ENCODE measurements at regions not wholly inside any gene's neighbourhood (a gene's known extent, or its start where the extent isn't known, plus 50 kb on each side); places are given as distances from the start of the nearest gene placed in this dataset.

DNA sequence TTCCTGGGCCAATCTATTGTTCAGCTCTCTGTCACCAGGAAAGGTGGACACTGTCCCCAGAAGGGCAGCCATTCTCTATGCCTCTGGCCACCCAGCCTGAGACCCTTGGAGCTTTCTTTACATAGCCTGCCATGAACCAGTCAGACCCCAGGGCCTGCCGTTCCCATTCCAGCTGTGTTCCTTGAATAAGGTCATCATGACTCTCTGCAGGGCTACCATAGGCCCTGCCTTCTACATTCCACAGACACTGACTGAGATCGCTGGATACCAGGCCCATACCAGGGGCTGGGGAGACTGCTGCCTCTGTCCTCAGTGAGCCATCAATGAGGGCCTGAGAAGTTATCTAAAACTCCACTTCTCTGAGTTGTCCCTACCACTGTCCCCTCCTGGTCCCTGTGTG, 75.5 kb downstream of the SYNE3 start:
- DNase-seq, result no peak

DNA sequence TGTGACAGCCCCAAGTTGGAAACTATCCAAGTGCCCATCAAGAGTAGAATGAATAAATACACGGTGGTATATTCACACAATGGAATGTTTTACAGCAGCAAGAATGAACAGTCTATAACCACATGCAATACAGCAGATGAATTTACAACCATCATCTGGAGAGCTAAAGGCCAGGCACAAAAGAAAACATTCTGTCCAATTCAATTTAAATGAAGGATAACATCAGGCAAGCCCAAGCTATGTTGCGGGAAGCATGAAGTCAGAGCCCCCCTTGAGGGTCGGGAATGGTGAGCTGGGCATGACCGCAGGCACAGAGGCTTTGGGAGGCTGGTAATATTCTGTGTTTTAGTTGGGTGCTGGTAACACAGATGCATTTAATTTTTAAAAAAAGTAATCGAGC, 76.0 kb downstream of the SYNE3 start:
- DNase-seq, result no peak

DNA sequence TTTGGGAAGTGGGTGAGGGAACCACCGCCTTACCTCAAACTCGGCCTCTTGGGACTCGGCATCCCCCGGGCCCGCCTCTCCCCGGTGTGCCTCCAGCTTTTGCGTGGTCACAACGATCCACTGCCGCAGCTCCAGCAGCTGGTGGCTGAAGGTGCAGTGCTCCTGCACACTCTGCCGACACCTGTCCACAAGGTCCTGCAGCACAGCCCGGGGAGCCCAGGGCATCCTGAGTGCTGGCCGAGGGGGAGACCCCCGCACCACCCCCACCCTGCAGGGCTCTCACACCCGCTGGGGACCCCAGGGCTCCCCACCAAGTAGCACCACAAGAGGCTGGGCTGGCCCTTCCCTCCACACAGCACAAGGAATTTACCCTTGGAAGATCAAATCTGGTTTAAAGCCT, 76.6 kb downstream of the SYNE3 start:
- no peak for DNase-seq

DNA sequence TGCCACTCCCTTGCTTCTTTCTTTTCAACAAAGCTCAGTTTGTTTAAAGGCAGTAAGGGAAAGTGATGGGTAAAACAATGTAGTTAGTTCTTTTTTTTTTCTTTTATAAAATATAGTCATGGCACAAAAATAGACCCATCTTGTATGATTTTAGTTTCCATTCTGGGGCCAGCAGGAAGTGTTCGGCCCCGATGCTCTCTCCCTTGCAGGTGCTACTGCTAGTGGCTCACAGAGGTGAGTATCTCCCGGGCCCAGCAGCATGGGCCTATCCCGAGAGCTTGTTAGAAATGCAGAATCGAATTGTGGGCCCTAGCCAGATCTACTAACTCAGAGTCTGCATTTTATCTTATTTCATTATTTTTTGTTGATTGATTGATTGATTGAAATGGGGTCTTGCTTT, 78.7 kb downstream of the SYNE3 start:
- no peak for DNase-seq

DNA sequence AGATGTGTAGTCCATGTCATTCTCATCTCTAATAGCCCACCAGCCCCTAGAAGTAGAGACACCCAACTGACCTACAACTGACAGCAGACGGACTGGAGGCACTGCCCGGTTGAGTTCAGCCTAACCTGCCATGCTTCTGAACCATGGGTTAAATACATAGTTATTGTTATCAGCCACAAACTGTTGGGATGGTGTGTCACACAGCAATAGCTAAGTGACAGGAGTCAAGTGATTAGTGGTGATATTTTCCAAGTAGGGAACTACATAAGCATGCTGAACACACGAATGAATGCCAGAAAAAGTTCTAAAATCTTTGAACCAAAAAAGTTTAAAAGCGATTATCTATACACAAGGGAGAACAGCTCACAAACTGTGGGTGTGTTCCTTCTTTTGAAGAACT, 80.1 kb downstream of the SYNE3 start:
- no peak for DNase-seq

DNA sequence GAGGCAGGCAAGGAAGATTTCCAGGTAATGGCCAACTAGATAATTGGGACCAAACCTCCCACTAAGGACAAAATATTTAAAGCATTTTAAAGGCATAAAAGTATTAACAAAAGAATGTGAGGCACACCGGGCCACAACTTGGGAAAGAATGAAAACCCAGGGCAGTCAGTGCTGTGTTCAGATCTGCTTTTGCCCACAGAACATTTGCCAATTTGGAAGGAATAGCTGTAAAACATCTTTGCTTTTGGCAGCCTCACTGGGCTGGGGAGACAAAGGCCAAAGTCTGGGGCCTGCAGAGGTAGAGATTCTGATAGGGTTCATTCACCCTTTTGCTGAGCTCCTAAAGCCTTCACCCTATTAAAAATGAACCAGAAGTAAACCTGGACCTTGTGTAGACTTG, 82.3 kb downstream of the SYNE3 start:
- no peak for DNase-seq

DNA sequence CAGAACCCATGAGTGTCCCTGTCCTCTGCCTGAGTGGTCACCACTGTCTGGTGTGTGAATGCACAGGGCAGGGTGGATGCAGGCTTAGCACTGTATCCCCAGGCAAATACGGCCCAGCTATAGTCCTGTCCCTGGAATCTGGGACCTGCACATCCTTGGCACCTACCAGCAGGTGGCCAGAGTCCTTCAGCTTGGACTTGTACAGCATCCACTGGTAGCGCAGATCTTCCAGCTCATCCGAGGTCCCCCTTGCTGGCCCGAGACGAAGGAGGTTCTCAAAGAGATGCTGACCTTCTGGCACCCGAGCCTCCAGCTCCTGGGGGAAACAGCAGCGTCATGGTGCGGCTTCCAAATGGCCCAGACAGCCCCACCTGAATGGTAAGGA, 83.4 kb downstream of the SYNE3 start:
- DNase-seq, result no peak

DNA sequence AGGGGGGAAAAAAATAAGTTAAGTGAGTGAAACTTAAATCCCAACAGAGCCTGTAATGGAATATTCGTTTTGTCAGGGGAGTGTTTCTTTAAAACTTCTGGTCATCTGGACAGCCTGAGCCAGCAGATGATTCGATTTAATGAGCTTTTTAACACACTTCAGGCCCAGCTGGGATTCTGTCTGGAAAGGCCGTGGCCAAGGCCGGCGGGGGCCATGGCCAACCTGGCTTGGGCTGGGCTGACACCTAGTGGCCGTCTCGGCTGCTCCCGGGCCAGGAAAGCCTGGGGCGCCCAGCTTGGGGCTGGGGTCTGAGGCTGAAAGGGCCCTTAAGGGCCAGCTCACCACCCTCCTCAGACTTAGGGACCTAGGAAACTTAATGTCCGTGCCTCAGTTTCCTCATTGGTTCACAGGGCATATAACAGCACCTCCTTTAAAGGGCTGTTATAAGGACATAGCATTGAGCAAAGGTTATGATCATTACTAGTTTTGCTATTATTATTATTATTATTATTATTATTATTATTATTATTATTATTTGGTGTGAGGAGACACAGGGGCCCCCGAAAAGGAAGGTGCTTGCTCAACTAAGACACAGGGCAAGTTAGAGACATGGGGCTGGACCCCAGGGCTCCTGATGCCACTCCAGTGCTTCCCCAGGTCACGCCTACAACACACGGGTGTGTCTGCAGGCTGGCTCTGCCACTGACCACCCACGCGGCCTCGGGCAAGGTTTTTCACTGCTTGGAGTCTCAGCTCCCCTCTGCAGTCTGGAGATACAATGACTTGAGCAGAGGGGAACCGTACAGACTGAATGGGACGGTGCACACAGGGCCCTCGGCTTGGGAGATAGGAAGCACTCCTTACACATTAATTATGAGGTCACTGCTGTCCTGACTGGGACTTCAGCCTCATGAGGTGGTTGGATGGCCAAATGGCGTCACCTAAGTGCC, 84.0 kb downstream of the SYNE3 start:
- no peak for DNase-seq

DNA sequence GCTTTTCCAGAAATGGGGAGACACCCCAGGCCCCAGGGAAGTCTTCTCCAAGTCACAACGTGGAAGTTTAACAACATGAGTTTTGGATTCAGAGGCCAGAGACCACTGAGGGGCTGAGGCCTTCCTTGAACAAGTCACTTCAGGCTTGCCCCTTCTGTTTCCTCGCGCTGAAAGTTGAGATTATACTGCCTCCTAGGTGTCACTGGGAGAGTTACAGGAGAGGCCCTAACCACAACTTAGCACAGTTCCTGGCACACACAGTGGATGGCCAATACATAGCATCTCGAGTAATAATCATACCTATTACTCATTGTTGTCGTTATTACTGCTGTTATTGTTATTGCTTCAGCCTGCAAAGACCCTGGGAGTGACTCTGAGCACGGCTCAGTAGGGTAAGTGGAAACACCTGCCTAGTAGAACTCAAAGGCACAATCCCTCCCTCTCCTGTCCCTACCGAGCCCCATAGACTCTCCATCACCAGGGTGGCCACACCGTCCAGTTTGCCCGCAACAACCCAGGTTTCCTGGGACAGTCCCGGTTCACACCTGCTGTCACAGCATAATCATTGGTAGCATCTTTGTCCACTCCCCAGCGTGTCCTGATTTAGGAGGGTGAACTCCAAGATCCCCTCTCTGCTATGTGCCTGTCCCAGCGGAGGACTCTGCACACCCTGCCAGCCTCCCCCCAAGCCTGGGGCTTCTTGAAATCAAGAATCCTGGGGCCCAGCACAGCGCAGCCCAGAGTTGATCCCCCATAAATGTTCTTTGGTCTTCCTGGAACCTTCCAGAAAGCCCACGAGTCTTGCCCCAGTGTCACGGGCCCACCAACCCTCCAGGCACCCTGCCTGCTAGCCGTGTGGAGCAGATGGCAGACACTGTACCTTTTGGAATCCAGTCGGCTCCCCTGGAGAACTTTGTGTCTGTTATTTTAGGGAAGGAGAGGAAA, 85.0 kb downstream of the SYNE3 start:
- peak; percentile 41 for DNase-seq

DNA sequence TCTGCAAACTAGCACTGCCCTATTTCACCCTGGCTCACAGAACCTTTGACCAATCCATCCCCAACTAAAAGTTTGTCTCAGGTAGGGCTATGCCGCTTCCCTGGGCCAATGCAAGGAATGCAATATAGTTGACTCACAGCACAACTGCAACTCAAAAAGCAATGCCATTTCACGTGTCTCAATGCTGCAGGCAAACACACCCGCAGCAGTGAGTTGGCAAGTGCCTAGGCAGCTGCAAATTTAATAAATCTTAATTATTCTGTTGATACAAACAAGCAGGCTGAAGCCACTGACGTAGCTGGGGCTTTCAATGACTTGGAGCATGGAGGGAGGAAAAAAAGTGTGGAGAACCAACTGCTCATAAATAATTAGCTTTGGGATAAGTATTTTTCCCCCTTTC, 87.9 kb downstream of the SYNE3 start:
- no peak for DNase-seq

DNA sequence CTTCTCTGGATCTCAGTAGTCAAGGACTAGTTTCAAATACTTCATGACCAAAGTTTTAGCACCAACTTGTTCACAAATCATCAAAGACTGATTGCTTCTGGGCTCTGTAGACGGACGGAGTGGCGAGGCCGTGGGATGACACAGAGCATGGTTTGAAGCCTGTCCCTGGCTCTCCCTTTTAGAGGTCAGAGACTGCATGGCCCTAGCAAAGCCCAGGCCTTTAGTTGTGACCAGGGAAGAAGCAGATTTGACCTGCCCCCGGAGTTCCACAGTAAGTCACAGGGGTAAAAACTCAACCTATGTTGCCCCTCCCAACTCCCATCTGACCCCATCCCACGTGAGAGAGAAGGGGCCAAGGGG, 90.4 kb downstream of the SYNE3 start:
- DNase-seq, result no peak

DNA sequence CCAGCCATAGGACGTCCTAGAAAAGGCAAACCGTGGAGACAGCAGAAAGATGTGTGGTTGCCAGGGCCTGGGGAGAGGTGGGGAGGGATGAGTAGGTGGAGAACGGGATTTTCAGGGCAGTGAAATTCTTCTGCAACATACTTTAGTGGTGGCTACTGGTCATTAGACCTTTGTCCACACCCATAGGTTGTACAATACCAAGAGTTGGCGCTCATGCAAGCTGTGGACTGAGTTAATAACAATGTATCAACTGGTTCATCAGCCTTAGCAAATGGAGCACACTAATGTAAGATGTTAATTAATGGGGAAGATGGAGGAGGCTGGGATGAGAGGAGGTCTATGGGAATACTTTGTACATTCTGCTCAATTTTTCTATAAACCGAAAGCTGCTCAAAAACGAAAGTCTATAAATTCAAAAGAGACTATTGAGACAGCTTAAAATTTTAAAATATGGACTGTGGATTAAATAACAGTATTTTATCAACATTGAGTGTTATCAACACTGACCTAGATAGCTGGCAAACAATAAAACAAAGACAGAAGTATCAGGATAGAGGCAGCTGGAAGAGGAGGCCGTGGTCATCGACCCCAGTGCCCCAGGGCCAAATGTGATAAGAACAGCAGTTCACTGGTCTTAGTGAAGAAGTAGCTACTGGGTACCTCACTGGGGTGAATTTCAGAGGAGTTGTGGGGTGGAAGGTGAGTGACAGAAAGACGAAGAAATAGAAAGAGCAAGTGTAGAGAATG, 90.9 kb downstream of the SYNE3 start:
- DNase-seq, result no peak

DNA sequence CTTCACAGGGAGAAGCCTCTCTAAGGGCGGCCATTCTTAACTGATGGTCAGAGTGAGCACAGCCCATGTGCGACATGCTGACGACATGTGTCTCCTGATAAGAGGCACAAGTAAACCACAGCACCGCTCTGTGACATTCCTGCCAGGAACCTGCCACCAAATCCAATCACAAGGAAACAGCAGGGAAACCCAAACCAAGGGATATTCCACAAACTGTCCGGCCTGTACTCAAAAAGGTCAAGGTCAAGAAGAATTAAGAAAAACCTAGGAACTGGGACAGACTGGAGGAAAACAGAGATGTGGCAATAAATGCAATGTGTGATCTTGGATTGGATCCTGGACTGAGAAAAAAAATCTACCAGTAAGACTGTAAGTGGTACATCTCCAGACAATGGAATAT, 91.9 kb downstream of the SYNE3 start:
- DNase-seq, result no peak

DNA sequence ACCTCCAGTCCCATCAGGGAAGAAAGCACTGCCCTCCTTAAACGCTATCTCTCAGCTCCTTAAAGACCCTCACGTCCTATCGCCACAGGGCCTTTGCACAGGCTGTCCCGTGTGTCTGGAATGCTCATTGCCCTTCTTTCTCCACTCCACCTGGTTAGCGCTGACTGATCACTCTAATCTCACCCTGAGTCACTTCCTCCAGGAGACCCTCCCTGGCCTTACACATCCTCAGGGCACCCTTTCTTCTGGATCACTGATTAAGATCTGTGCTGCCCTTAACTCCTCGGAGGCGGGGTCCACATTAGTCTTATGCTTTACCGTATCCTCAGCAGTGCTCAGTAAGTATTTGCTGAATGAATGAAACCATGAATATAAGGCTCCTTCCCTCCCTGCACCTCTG, 94.7 kb downstream of the SYNE3 start:
- no peak for DNase-seq

DNA sequence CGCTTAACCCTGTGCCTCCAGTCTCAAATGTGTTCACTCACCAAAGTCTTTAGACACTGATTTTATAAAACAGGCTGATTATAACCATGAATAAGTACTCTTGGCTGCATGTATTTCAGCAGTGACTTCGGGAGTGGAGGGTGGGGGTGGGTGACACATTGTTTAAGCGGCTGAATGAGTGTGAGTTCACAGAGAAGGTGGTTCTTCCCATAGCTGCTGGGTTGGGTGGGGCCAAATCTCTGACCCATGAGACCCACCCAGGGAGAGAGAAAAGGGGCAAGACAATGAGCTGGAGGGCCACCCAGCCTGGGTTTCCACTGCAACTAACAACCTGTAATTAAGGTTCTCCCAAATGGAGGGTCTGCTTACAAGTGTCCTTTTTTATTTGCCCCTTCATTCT, 96.4 kb downstream of the SYNE3 start:
- no peak for DNase-seq

DNA sequence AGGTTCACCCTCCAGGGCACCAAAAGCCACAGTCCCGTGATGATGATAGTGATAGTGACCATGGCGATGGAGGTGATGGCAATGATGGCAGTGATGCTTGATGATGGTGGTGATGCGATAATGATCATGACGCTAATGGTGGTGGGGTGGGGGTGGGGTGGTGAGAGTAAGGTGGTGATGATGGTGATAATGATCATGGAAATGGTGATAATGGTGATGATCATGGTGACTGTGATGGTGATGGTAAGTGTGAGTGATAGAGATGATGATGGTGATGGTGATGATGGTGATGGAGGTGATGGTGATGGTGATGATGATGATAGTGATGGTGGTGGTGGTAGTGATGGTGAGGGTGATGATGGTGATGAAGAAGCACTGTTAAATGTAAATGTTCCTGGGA, 96.9 kb downstream of the SYNE3 start:
- DNase-seq, result no peak

DNA sequence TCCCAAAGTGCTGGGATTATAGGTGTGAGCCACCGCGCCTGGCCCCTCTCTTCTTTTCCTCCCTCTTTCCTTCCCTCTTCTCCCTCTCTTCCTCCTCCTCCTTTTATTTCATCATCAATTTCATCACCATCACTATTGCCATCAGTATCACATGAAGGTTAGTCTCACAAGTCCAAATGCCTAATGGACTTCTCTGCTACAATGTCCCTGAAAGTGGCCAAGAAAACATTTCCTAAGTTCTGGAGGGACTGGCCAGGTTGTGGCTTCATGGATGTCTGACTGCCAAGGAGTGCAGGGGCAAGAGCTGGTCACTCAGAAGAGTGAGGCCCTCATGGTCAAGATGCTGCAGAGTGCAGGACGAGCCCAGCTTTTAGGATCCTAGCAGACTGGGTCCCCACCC, 97.6 kb downstream of the SYNE3 start:
- no peak for DNase-seq

DNA sequence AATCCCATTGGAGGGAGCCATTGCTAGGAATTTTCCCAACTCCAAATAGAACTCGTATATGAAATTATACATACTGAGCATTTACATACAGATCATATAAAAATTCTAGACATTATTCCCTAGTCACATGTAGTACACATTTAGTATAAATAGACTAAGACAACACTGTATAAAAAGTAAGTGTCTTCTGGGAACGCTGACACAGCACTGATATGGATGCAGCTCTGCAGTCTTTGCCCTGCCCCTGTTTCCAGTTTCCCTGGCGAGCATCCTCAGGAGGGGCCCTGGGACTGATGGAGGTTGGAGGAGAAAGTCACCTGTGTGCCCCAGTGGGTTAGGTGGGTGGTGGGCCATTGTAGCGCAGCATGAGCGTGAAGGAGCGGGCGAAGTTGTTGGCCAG, 97.8 kb upstream of the CLMN start:
- DNase-seq, result no peak

DNA sequence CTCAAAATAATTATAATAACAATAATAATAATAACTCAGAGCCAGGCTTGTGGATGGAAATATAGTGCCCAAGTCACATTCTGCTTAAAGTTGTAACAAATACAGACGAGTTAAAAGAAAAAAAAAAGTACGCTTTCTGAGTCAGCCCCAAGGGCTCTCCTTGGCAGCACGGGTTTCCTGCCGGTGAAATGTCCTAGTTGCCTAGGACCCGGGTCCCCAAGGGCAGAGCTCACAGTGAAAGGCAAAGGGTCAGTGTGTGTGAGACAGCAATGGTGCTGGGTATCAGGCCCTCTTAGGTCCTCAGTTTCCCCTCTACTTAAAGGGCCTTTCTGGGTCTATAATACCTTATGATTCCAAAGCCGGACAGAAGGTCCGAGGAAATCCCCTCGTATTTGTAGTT, 96.3 kb upstream of the CLMN start:
- no peak for DNase-seq

DNA sequence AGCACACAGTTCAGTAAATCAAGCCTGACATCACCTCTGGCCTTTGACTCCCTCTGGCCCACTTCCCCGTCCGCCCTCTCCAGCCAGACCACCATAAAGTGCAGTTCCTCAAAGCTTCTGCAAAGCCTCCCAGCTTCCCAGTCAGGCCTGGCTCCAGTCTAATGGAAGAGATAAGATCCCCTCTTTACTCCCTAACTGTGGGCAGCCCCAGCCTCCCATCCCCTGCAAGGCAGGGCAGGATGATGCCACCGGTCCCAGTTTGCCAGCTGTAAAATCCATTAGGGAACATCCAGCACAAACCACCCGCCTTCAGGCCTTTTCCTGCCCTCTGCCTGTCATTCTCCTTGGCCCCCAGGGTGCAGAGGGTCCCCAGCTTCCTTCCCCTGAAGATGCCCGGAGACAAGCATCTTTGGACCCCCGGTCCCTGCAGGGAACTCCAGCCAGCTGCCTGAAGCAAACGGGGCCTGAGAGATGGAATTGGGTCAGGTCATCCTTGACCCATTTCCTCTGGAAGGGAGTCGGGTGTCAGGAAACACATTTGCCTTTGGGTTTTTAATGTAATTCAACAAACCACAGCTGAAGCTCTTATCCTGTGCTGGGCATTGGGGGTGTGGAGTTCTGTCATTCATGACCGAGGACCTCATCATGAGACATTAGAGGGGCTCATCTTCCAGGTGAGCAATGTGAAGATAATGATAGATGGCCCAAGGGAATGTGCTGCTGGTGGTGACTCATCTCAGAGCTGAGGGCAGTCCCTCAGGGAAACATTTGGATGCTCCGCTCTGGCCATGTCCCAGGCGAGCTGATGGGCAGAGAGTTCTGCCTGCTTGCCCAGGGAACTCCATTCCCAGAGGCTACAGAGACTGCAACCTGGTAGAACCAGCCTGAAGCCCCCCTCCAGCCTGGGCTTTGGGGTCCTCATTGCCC, 93.8 kb upstream of the CLMN start:
- DNase-seq, result no peak

DNA sequence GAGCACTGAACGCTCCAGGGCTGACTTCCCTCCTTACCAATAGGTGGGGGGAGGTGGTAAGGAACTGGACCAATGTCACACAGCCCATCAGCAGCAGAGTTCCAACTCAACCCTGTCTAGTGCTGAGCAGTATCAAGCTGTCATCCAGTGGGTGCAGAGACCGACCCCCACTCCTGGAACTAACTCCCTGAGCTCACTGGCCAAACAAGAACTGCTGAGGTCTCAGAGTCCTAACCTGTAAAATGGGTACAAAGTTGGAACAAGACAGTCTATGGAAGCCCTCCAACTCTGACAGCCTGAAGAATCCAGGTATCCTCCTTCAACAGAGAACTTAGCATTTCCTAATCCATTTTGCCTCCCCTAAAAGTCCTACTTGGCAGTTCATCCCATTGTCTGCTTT, 91.1 kb upstream of the CLMN start:
- no peak for DNase-seq
